ENCODE measurements at regions not wholly inside any gene's neighbourhood (a gene's known extent, or its start where the extent isn't known, plus 50 kb on each side); places are given as distances from the start of the nearest gene placed in this dataset.
"Not testable (repeated sequence)": the region's sequence is repeated elsewhere in the genome, so short reads cannot be mapped to it uniquely, and the experiment has no call there.

GRCh38 chr7:76867364-76867889, 164.7 kb downstream of the SPDYE17 start:
- TF ChIP-seq CTCF, POLR2A (IDR thresholded peaks at IDR 0.05): not testable (repeated sequence)

Measured in esophagus squamous epithelium (tissue), 4 donors.